Renal cortex interstitium (tissue), 11 donors: ENCODE measurements at regions not wholly inside any gene's neighbourhood (a gene's known extent, or its start where the extent isn't known, plus 50 kb on each side); places are given as distances from the start of the nearest gene placed in this dataset.
"Not testable (repeated sequence)": the region's sequence is repeated elsewhere in the genome, so short reads cannot be mapped to it uniquely, and the experiment has no call there.

Experiments used
- DNase-seq, 11 donors: peaks; one replicate each; pipeline ENCODE4 v3.0.0-alpha.2; 2013; ENCODE audit warnings: low read depth in 9 of 11, low spot score in 4 of 11; ENCODE audit errors: extremely low read depth in 1 of 11

- DNase-seq: no peak
Measured at GRCh38 chr4:120636120-120636630, 286.4 kb downstream of the PRDM5 start.

- no peak for DNase-seq
Measured at GRCh38 chr4:120633810-120634209, 288.7 kb downstream of the PRDM5 start.

GRCh38 chr4:120630427-120630826 is 292.1 kb downstream of the PRDM5 start:
- DNase-seq: no peak

DNA sequence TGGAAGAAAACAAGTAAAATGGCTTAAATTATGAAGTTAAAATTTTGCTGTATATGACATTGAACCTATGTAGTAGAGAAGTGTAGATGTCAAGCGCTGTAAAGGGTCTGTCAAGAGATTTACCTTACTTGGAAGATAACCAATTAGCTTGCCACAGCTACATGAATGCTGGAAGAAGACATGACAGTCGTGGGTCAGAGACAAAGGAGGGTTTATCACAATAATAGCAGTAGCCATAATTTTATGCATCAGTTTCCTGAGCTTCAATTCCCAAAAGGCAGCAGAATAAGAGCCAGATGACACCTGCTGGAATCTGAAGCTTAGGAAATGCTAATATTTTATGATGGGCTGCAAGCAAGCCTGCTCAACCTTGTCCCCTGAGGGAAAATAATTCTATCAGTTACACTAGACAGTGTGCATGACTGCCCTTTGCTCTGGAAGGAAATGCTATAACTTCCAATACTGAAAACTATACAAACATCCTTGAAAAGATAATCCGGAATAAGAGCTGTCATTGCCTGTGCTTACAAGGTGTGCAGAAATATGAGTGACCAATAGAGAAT is 292.9 kb downstream of the PRDM5 start:
- DNase-seq: no peak

DNA sequence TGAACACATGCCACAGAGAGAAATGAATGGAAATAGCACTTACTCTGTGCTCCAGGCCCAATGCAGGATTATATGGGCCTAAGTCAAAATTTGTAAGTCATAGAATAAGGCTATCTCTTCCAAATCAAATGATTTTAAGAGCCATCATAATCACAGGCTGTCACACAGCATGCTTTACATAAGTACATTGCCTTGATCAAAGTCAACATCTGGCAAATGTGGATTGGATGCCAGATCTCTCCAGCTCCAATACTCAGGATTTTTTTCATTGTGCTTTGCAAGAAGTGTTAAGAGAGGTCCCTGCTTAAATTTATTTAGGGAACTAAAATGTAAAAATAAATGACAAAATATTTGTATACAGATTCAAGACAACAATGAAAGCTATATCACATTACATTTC is 299.9 kb downstream of the PRDM5 start:
- no peak for DNase-seq

DNA sequence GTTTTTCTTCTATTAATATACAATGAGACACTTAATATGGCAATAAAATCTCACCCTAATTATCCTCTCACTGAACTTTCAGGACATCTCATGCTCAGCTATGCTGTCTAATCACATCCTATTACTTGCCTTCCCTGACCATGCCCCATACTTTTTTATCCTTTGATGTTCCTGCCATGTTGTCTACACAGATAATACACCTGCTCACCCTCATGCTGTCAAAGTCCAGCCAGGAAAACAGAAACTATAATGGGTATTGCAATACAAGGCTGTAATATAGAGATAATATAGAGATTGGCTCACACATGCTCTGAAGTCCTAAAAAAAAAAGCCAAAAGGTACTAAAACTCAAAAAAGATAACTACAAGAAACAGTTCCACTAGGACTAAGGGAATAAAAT is 305.4 kb downstream of the PRDM5 start:
- no peak for DNase-seq

GRCh38 chr4:120616041-120616440 is 306.5 kb downstream of the PRDM5 start:
- DNase-seq: no peak

DNA sequence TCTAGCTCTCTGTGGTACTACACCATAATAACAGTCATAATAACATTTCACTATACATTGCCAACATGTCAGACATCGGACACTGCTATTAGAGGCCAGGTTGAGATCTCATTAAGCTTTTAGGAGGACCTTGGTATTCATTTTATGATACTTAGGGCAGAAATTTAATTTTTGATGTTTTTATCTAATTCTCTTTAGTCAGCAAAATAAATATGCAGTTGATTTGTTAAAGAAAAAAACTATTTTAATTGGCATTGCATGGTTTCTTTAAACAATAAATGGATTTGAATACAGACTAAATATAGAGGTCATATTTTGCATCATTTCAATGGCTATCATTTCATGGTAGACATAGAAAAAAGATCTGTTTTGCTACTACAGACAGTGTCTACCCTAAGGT is 308.7 kb downstream of the PRDM5 start:
- DNase-seq: no peak

DNA sequence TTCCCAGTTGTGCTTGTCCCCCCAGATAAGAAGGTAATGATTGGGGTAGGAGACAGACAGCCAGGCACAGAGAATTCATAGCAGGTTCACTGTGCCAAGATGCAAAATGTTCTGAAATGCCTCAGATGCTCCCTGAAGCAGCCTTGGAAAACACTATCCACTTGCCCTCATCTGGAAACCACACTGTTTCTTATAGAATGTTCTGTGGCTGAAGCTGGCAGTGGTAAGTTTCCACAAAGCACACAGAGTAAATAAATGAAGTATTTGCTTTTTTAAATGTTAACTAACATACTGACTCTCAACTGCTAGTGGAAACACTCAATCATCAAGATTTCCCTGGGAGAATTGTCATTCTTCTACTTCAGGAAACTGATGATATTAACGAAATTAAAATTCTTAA is 311.4 kb downstream of the PRDM5 start:
- DNase-seq: no peak

DNA sequence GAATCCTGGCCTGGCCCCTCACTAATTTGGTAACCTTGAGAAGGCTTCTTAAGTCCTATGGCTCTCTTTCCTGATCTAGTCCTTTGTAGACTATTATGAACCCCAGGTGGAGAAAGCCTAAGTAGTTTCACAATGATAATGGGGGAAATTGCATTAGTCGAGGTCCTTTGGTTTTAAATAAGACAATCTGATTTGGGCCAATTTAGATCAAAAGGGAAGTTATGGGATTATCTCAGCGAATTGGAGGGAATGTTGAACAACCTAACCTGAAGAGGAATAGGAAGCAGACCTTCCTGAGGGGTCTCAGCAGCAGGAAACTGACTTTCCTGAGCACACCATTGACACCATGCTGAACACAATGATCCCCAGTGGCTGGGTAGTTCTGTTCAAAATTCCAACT is 331.5 kb downstream of the PRDM5 start:
- no peak for DNase-seq

DNA sequence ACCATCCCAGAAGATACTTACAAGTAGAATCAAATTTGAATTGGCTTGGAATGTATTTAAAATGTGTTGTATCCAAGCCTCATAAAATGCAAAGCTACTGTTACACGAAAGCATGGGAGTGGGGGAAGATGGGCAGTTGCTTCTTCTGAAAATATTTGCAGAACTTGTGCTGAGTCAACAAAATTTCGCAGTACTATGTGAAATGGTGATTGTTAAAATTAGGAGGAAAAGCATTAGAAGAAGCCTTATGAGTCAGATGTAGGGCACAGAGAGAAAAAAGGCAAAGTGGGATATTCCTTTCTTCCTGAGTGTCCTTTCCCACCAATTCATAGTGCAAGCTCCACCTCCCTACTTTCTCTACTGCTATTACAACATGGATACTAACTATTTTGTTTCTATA is 332.7 kb downstream of the PRDM5 start:
- no peak for DNase-seq

DNA sequence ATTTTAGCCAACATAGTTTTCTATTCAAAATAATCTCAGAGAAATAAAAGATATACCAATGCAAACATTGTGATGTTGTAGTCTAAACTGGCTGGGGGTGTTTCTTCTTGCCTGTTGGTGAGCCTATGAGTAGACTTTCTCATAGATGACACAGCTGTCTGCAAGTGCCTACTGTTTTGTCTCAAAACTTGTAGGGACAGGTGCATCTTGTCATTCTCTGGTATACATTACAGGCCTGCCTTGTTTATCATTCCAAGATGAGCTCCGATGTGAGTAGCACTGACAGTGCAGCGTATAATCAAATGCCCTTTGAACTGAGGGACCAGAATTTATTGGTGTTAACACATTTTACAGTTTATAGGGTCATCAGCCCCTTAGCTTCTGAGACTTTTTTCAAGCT is 353.8 kb downstream of the PRDM5 start:
- DNase-seq: peak in 6 of 11 donors; percentile 10 to 36 (median 14)

DNA sequence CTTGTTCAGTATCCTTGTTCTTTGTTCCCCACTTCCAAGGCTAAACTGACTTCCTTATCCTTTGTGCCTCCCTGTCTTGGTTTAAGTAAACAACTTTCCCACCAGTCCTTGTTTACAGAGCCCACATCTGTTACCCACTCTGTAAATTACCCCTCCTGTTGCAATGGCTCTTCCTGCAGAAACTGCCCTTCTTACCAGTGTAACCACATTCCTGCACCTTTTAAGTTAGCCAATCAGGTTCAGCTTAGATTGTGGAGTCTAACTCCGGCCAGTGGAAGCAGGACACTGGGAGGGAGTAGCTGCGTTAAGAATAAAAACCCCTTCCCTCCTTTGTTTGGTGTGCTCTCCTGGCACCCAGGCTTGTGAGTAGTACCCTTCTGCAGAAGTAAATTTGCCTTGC is 360.9 kb downstream of the PRDM5 start:
- no peak for DNase-seq

DNA sequence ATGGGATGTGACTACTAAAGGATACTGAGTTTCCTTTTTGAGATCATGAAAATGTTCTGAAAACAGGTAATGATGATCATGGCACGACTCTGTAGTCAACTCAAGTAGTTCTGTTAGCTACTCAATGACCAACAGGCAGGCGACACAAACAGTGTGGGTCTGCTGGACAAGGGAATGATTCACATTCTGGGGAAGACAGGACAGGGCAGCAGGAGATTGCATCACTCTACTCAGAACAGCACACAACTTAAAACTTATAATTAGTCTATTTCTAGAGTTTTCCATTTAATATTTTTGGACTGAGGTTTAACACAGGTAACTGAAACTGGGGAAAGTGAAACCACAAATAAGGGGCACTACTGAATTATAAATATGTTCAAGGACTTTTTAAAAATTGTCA is 365.2 kb downstream of the PRDM5 start:
- DNase-seq: no peak

DNA sequence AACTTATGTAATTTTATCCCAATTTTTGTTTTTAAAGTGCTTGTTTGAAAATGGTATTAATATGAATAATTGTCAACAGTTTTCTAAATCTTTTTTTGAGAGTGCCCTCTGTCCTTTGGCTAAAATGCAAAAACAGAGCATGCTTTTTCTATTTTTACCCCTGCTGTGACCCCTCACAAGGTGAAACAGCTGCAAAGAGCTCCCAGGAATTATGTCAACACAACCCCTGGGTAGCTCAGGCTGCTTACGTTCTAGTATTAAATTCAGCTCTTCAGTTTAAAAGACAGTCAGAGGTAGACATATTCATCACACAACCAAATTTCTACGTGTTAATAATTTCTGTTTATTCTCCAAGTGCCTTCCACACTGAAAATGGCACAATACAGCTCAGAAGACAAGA is 367.5 kb downstream of the PRDM5 start:
- DNase-seq: no peak

DNA sequence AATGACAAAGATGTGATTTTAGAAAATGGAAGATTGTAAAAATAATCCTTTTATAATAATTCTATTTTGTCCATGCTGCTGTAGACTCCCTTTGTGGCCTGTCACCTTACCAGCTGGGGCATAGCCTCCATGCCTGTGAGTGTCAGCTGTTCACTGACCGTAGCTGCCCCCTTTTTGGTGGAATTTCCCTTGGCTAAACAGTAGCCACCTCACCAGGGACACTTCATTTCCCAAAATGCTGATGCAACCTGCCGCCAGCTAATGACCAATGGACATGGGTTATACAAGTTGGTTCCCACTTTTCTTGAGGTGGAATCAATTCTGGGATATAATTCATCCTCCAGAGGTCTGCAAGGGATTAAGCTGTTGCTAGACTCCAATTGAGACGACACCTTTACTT is 368.4 kb downstream of the PRDM5 start:
- no peak for DNase-seq

GRCh38 chr4:120550624-120551220 is 371.8 kb downstream of the PRDM5 start:
- DNase-seq: not testable (repeated sequence)

DNA sequence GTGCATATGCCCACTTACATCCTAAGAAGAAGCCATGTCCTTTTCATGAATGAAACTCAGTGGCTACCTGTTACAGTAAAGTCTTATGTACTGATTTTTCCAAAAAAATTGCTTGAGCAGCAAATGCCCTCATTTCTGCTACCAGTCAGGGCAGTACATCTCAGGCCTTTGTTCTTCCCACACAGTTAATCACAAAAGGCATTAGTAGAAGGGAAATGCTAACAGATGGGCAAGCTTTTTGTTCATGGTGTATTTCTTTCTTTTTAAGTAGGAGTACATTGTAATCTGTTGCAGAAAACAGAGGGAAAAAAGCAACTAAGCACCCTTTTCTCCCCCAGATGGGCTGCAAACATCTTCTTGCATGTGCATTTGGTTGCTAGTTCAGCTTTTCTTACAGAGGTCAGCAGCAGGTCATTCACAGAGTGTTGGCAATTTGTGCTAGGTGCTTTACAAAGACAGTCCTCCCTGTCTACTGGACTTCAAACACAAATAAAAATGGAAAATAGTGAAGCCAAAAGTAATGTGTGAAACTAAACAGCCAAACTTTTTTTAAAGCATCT is 373.4 kb downstream of the PRDM5 start:
- DNase-seq: no peak

DNA sequence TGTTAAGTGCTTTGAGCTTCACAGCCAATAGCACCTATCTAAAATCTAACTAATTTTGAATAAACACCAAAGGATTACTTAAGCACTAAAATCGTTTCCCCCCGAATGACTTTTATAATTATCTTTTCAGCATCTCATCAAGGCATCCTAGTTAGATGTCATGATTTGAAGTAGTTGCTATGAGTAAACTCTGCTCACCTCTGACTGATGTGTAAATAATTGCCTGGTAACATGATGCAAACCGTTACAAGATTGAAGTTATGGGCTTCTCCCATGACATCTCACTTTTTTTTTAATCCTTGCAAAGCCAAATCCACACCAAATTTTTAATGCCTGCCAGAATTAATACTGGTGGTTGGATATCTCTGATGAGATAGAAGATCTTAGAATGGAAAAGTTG is 377.1 kb downstream of the PRDM5 start:
- DNase-seq: no peak

GRCh38 chr4:120544838-120545237 is 377.7 kb downstream of the PRDM5 start:
- no peak for DNase-seq

GRCh38 chr4:120540625-120541024 is 381.9 kb downstream of the PRDM5 start:
- DNase-seq: no peak
